HG02973 (cell line): ENCODE measurements at regions not wholly inside any gene's neighbourhood (a gene's known extent, or its start where the extent isn't known, plus 50 kb on each side); places are given as distances from the start of the nearest gene placed in this dataset.
A peak's percentile ranks its signal among the peaks of the same experiment; 100 is the strongest.

Experiments used
- ATAC-seq: cut with Tn5 transposase; IDR thresholded peaks from one replicate; pipeline ENCODE4 v1.9.1; 2021; ENCODE audit warnings: moderate library complexity; ENCODE audit not compliant: unreplicated experiment

- ATAC-seq: no peak
Measured at GRCh38 chr15:67892559-67893377, 52.9 kb upstream of the RNU6-1 start.

GRCh38 chr15:67895237-67895636 is 55.4 kb upstream of the RNU6-1 start:
- ATAC-seq: no peak

- ATAC-seq: no peak
Measured at GRCh38 chr15:67897646-67898339, 57.9 kb upstream of the RNU6-1 start.

GRCh38 chr15:67899596-67900283 is 59.9 kb upstream of the RNU6-1 start:
- no peak for ATAC-seq

GRCh38 chr15:67900621-67901147 is 60.8 kb upstream of the RNU6-1 start:
- ATAC-seq: no peak

GRCh38 chr15:67901922-67902321 is 62.1 kb upstream of the RNU6-1 start:
- no peak for ATAC-seq

- no peak for ATAC-seq
Measured at GRCh38 chr15:67902579-67903009, 62.7 kb upstream of the RNU6-1 start.

- no peak for ATAC-seq
Measured at GRCh38 chr15:67903708-67904107, 63.9 kb upstream of the RNU6-1 start.

- no peak for ATAC-seq
Measured at GRCh38 chr15:67905628-67906027, 65.8 kb upstream of the RNU6-1 start.

GRCh38 chr15:67906382-67906781 is 66.5 kb upstream of the RNU6-1 start:
- no peak for ATAC-seq

- ATAC-seq: no peak
Measured at GRCh38 chr15:67907184-67907723, 67.4 kb upstream of the RNU6-1 start.

GRCh38 chr15:67908756-67909155 is 68.9 kb upstream of the RNU6-1 start:
- no peak for ATAC-seq

GRCh38 chr15:67911727-67912126 is 71.9 kb upstream of the RNU6-1 start:
- ATAC-seq: peak; percentile 59

GRCh38 chr15:67914028-67914427 is 74.2 kb upstream of the RNU6-1 start:
- ATAC-seq: no peak

GRCh38 chr15:67914537-67915460 is 75.0 kb upstream of the RNU6-1 start:
- no peak for ATAC-seq

GRCh38 chr15:67915461-67916374 is 75.9 kb upstream of the RNU6-1 start:
- ATAC-seq: no peak

- ATAC-seq: no peak
Measured at GRCh38 chr15:67916565-67916964, 76.7 kb upstream of the RNU6-1 start.

GRCh38 chr15:67917037-67917436 is 77.2 kb upstream of the RNU6-1 start:
- no peak for ATAC-seq

- ATAC-seq: no peak
Measured at GRCh38 chr15:67917636-67918035, 77.8 kb upstream of the RNU6-1 start.
